ENCODE measurements at regions not wholly inside any gene's neighbourhood (a gene's known extent, or its start where the extent isn't known, plus 50 kb on each side); places are given as distances from the start of the nearest gene placed in this dataset.

GRCh38 chr1:30597711-30598110, 125.7 kb downstream of the MATN1 start:
- no peak overlapping the region for H3K4me3 ChIP-seq (replicated peaks; ENCODE audit: low read depth, low read length)
- TF ChIP-seq CTCF (IDR thresholded peaks at IDR 0.05; ENCODE audit: low read length, missing control alignments): no peak
- DNase-seq (ENCODE audit: low read depth): no peak

- H3K4me3 ChIP-seq (replicated peaks; ENCODE audit: low read depth, low read length): no peak overlapping the region
- TF ChIP-seq CTCF (IDR thresholded peaks at IDR 0.05; ENCODE audit: low read length, missing control alignments): no peak
- no peak for DNase-seq (ENCODE audit: low read depth)
Observed at GRCh38 chr1:30596891-30597290, 126.5 kb downstream of the MATN1 start.

- no peak for DNase-seq (ENCODE audit: low read depth)
- H3K4me3 ChIP-seq (replicated peaks; ENCODE audit: low read depth, low read length): no peak overlapping the region
- TF ChIP-seq CTCF (IDR thresholded peaks at IDR 0.05; ENCODE audit: low read length, missing control alignments): no peak
Observed at GRCh38 chr1:30596470-30596869, 126.9 kb downstream of the MATN1 start.

- H3K4me3 ChIP-seq (replicated peaks; ENCODE audit: low read depth, low read length): no peak overlapping the region
- no peak for DNase-seq (ENCODE audit: low read depth)
- no peak for TF ChIP-seq CTCF (IDR thresholded peaks at IDR 0.05; ENCODE audit: low read length, missing control alignments)
Observed at GRCh38 chr1:30589083-30589482, 134.3 kb downstream of the MATN1 start.

GRCh38 chr1:30588311-30589073, 134.9 kb downstream of the MATN1 start:
- no peak overlapping the region for H3K4me3 ChIP-seq (replicated peaks; ENCODE audit: low read depth, low read length)
- no peak for DNase-seq (ENCODE audit: low read depth)
- TF ChIP-seq CTCF (IDR thresholded peaks at IDR 0.05; ENCODE audit: low read length, missing control alignments): no peak

- TF ChIP-seq CTCF (IDR thresholded peaks at IDR 0.05; ENCODE audit: low read length, missing control alignments): no peak
- H3K4me3 ChIP-seq (replicated peaks; ENCODE audit: low read depth, low read length): no peak overlapping the region
- no peak for DNase-seq (ENCODE audit: low read depth)
Observed at GRCh38 chr1:30586671-30587070, 136.7 kb downstream of the MATN1 start.

GRCh38 chr1:30579580-30579979, 143.8 kb downstream of the MATN1 start:
- TF ChIP-seq CTCF (IDR thresholded peaks at IDR 0.05; ENCODE audit: low read length, missing control alignments): no peak
- DNase-seq (ENCODE audit: low read depth): no peak
- H3K4me3 ChIP-seq (replicated peaks; ENCODE audit: low read depth, low read length): no peak overlapping the region

Measured in fibroblast of pulmonary artery (primary cell).